ENCODE measurements at regions not wholly inside any gene's neighbourhood (a gene's known extent, or its start where the extent isn't known, plus 50 kb on each side); places are given as distances from the start of the nearest gene placed in this dataset.

- no peak for DNase-seq
Measured at GRCh38 chr12:48286665-48287064, 64.1 kb downstream of the ZNF641 start.

- no peak for DNase-seq
Measured at GRCh38 chr12:48285751-48286650, 64.7 kb downstream of the ZNF641 start.

GRCh38 chr12:48281811-48282210 is 68.9 kb downstream of the ZNF641 start:
- DNase-seq = no peak

GRCh38 chr12:48280572-48280971 is 70.1 kb downstream of the ZNF641 start:
- DNase-seq = no peak

- no peak for DNase-seq
Measured at GRCh38 chr12:48279601-48280000, 71.1 kb downstream of the ZNF641 start.

GRCh38 chr12:48279101-48279500 is 71.6 kb downstream of the ZNF641 start:
- DNase-seq = no peak

- no peak for DNase-seq
Measured at GRCh38 chr12:48276621-48277020, 73.5 kb upstream of the OR10AD1 start.

GRCh38 chr12:48266826-48267225 is 63.7 kb upstream of the OR10AD1 start:
- DNase-seq = no peak

GRCh38 chr12:48265777-48266176 is 62.7 kb upstream of the OR10AD1 start:
- DNase-seq = peak; percentile 53

GRCh38 chr12:48263617-48264016 is 60.5 kb upstream of the OR10AD1 start:
- DNase-seq = no peak

- DNase-seq = no peak
Measured at GRCh38 chr12:48261773-48262172, 58.7 kb upstream of the OR10AD1 start.

All from eye (tissue), 1 donor.